HG03442 (cell line): ENCODE measurements at regions not wholly inside any gene's neighbourhood (a gene's known extent, or its start where the extent isn't known, plus 50 kb on each side); places are given as distances from the start of the nearest gene placed in this dataset.

ENCODE experiments used
- ATAC-seq: cut with Tn5 transposase; IDR thresholded peaks from one replicate; pipeline ENCODE4 v1.9.1; 2021; ENCODE audit warnings: mild to moderate bottlenecking, moderate library complexity; ENCODE audit not compliant: unreplicated experiment

DNA sequence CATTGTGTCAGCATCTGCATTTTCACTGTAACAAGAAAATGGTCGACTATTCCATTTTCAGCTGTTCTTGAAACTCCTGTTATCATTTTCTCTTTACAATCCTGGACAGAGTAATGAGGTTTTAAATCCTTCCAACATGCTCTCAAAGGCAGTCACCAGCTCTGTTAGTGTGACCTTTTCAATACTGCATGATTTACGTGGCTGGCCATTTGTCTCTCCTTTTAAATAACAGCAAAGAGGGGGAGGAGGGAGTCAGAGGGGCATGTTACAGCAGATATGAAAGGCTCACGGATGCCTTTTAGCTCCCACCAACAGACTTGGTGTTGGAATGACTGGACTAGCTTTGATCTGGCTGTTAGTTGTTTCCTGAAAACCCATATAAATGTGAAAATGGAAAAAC lies 1251.2 kb downstream of the AACS start:
- ATAC-seq = no peak

DNA sequence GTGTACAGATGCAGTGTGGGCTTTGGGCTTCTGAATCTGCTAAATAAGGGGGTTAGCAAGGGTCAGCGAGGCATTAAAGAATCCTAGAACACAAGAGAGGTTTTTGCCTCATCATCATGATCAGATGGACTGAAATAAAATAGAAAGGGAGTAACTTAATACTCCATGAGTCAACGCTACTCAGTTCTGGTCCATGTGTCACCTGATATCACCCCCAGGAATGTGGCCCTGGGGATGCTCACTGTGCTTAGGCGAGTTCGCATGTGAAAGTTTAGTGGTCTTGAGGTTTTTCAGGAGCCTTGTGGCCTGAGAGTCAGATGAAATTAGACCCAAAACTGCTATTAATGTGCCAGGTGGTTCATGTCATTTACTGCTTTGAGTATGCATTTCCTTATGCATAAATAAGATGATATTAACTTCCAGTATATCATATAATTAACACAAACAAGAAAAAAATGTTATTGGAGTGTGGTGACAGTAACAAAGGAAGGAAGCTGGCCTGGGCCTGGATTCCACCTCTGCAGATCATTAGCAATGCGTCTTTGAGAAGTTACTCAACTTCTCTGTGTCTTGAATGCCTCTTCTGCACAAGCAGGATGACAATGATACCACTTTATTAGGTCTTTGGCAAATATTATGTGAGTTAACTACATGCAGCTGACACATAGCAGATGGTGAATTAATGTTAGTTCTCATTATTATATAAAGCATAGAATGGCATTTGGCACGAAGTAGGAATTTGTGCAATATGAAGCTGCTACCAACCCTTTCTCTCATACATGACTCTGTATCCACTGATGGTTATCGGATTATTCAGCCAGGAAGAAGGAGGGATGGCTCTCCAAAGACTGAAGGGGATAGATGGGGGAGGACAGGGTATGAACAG lies 1272.6 kb downstream of the AACS start:
- ATAC-seq = no peak

DNA sequence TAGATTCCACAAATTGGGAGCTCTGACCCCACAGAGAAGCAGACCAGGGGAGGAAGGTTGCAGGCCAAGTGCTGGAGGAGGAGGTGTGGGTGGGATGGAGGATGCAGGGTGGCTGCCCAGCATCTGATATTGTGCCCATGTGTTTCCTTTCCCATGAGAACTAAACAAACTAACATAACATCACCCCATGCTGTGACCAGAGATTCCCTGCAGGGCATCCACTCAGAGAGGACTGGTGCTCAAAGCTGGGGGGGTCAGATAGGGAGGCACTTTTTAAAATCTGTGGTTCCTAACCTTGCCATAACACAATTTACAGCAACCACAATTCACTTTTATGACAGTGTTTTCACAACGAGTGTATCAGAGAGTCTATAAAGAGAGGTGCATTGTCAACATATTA lies 1277.6 kb downstream of the AACS start:
- ATAC-seq = no peak

DNA sequence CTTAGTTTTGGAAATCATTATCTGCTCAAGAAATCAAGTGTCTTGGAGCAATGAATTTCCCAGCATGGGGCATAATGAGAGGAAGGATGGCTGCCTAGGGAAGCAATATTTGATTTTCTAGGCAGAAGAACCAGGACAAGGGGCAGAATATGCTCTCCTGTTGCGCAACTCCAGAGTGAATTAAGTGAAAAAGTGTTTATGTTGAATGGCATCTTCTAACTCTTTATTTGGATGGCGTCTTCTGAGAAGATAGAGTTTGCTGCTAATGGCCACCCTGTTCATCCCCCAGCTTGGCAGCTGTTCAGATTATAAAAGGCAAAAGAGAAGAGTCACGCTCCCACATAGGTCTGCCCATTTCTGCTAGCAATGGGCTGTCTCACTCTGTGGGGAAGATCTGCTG lies 1278.1 kb downstream of the AACS start:
- no peak for ATAC-seq

- no peak for ATAC-seq
Measured at GRCh38 chr12:126346087-126346486, 1280.9 kb downstream of the AACS start.

GRCh38 chr12:126347421-126347820 lies 1282.2 kb downstream of the AACS start:
- ATAC-seq = no peak

- no peak for ATAC-seq
Measured at GRCh38 chr12:126349383-126349782, 1284.1 kb downstream of the AACS start.

DNA sequence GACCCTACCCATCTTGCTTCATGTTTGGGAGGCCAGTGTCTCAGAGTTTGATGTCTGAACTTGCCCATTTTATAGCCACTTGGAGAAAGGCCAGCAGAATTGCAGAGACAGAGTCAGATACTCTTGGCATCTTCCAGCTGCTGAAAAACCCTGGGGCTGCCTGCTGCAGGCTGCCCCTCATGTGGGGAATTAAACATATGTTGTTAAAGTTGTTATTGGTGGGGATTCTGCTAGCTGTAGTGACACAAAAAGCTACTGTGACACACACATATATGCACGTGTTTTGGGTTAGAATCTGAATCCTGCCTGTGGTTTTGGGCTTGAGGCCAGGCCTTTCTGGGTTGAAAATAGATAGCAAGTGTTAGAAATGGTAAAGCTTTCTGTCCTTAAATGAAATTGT lies 1288.4 kb downstream of the AACS start:
- ATAC-seq = no peak

DNA sequence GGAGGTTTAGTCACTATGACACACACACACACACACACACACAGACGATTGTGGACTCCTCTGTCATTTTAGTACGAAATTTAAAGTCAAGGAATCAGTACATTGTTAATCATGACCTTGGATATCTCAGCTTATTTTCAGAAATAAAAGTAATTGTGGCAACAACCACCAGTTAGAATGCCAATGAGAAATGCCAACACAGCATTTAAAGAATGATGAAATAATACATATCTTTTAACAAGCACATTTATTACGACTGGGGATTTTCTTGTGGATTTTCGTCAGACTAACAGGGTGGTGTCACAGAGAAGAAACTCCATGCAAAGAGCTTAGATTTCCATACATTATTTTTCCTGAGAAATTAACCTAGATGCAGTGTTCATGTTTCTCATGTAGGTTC lies 1289.4 kb downstream of the AACS start:
- ATAC-seq = no peak

DNA sequence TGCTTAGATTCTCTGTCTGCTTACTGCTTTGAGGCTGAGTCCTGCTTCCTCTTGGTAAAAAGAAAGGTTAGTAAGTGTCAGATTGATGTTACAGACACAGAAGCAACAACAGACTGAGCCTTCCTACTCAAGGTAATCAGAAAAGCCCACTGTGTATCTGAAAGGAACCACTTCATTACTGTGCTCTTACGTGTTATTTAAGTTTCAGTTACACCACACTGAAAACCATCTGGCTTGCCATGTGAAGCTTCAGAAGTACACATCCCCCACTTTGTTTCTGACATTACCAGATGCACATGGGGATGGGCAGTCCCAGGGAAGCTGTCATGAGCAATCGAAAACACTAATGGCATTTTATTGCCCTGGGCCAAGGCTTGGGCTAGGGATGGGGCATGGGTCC lies 1290.1 kb downstream of the AACS start:
- ATAC-seq = no peak

- ATAC-seq = no peak
Measured at GRCh38 chr12:126358806-126359205, 1293.6 kb downstream of the AACS start.

- ATAC-seq = no peak
Measured at GRCh38 chr12:126359216-126359615, 1294.0 kb downstream of the AACS start.

DNA sequence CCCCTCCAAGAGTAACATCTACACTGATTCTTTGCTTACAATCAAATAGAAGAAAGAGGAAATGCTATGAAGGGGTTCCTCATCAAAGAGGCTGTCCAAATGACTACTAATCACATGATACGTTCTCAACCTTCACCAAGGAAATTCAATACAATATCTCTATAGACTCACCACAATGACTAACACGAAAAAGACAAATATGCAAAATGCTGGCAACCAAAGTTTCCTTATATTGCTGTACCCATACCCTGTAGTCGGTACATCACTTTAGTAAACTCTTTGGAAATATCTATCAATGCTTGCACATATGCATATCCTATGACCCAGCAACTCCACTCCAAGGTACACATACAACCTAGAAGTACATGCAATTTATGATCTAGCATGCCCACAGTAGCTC lies 1296.6 kb downstream of the AACS start:
- no peak for ATAC-seq

DNA sequence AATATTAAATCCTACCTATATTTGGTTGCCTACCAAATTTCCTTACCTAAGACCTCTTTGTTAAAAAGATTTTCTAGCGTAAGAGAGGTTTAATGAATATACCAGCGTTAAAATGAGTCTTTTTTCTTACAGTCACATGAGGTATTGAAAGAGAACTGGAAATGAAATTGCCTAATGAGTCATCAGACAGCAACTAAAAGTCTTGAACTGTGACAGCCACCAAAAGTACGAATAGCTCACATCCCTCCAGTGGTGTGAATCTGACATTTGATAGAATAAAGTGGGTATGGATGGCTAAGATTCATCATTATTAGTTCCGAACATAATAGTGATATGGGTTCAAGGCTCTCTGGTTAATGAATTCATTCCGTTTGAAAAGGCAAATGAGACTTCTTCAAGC lies 1297.3 kb downstream of the AACS start:
- ATAC-seq = no peak

GRCh38 chr12:126362964-126363363 lies 1297.7 kb downstream of the AACS start:
- no peak for ATAC-seq

DNA sequence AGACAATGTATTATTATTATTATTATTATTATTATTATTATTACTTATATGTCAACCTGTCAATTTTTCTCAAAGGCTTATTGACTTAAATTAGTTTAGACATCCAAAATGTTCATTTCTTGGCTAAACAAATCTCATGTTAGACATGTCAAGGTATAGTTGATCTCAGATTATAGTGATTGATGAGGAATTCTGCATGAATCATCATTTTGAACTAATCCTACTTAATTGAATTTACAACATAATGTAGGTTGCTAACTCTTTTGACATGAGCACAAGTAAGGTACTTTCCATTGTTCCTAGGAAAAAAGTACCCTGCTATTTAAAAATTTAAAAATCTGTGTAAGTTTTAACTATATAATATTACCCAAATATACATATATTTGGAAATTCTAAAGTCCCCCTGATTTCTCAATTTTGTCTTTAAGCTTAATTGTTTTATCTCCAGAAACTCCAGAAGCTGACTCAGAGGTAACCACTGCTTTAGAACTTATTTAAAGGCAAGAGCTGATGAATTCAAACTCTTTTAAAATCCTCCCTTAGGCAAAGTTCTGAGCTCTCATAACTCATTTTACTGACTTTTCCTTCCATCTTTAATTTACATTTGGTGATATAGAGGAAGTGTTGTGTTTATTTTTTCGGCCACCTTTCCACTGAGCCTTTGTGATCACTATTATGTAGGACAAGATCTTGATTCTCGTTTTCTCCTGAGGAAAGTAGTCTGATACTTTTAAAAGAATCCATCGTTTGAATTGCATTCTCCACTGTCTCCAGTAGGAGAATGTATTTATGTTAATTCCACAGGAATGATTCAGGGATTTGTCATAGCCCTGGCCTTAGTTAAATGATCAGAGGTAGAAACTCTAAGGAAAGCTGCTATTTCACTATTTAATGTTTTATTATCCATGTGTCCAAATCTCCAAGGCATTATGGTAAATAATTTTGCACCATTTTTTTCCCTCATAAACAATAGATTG lies 1304.5 kb downstream of the AACS start:
- no peak for ATAC-seq

GRCh38 chr12:126383506-126383905 lies 1318.3 kb downstream of the AACS start:
- ATAC-seq = no peak

- ATAC-seq = no peak
Measured at GRCh38 chr12:126384026-126384564, 1318.9 kb downstream of the AACS start.

GRCh38 chr12:126385785-126386184 lies 1320.5 kb downstream of the AACS start:
- ATAC-seq = no peak

GRCh38 chr12:126389220-126389841 lies 1324.1 kb downstream of the AACS start:
- no peak for ATAC-seq

GRCh38 chr12:126389961-126390360 lies 1324.7 kb downstream of the AACS start:
- no peak for ATAC-seq
